Mesothelial cell of epicardium (in vitro differentiated cells): ENCODE measurements at regions not wholly inside any gene's neighbourhood (a gene's known extent, or its start where the extent isn't known, plus 50 kb on each side); places are given as distances from the start of the nearest gene placed in this dataset.
"Not testable (repeated sequence)": the region's sequence is repeated elsewhere in the genome, so short reads cannot be mapped to it uniquely, and the experiment has no call there.

ENCODE experiments used
- DNase-seq, 2 experiments: peaks; one replicate each; pipeline ENCODE4 v3.0.0; 2021; ENCODE audit warnings: low spot score in 2 of 2; ENCODE audit not compliant: unreplicated experiment in 2 of 2
- H3K27ac Mint-ChIP-seq: 2 replicates; pipeline ENCODE4 v1.8.0; 2021; ENCODE audit warnings: mixed read lengths
- H3K27me3 Mint-ChIP-seq: 2 replicates; pipeline ENCODE4 v1.8.0; 2021; ENCODE audit warnings: low read depth, mixed read lengths
- H3K36me3 Mint-ChIP-seq: 2 replicates; pipeline ENCODE4 v1.8.0; 2021; ENCODE audit warnings: mixed read lengths
- H3K4me1 Mint-ChIP-seq: 2 replicates; pipeline ENCODE4 v1.8.0; 2021; ENCODE audit warnings: mixed read lengths
- H3K4me3 Mint-ChIP-seq: 2 replicates; pipeline ENCODE4 v1.8.0; 2021; ENCODE audit warnings: mild to moderate bottlenecking, moderate library complexity, mixed read lengths
- H3K9me3 Mint-ChIP-seq: 2 replicates; pipeline ENCODE4 v1.8.0; 2021; ENCODE audit warnings: mixed read lengths
- CTCF ChIP-seq: fragments of 200-600 bp; sonication (generic); IDR thresholded peaks from one replicate; pipeline ENCODE4 v1.5.0; 2021; ENCODE audit warnings: antibody characterized with exemption; ENCODE audit not compliant: unreplicated experiment

DNA sequence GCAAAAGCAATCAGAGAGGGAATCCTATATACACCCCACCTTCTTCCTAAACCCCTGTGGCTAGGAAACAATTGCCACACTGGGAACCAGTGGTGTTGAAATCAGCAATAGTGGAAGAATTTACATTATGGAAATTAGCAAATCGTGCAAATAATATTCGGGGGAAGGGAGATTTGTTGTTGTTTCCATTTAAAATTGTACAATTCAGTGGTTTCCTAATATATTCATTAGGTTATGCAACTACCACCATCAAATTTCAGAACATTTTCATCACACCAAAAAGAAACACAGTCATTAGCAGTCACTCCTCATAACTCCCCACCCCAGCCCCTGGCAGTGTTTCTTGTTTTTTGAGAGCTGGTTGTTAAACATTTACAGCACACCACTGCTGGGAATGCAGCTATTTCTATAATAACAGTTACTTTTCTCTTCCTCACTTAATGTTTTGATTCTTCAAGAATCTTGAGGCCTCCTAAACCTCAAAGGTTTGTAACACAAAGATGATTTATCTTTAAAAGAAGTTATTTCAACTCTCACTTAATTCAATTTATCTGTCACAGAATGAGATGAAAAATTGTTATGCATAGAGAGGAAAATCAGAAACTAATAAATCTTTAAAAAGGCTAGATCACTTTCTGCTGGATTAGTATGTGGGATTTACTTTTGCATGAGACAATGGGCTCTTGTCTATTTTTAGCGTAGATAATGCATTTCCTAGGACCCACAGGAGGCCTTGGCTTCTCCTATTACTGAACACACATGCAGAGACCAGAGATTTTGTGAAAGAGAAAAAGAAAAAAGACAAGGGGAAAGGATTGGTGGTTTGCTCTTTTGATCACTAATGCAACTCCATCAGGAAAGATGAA, 91.8 kb upstream of the DAPK1 start:
- Mint-ChIP-seq H3K4me1 (peaks cover 45% of the 10 kb centered on the region), H3K27me3 (peaks cover 7% of the 10 kb centered on the region), H3K27ac (peak overlapping the region; percentile 47), H3K9me3 (no peaks in the 10 kb centered on the region), H3K4me3 (no peak overlapping the region), H3K36me3 (no peaks in the 10 kb centered on the region)
- DNase-seq: no peak
- no peak for TF ChIP-seq CTCF

DNA sequence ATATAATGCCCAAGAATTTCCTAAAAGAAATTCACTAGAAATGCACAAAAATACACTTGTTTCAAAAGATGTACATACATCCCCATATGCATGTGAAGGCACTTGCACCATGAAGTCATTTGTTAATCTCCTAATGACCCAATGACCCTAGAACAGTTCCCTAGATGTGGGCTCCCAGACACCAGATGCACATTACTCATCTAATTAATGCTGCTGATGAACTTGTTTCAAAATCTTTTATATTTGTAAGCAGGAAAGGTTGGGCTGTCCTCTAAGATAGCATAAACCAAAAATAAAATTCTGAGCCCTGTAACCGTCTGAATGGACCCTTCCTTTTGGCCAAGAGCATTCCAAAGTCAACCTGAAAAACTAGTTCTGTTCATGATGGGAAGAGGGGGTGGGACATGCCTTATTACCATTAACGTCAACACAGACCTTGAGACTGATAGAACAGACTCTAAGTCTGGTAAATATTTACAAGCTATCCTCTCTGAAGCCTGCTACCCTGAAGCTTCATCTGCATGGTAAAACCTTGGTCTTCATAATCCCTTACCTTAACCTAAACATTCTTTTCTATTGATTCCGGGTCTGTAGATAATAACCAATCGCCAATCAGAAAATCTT, 91.0 kb upstream of the DAPK1 start:
- H3K27me3 Mint-ChIP-seq: peaks cover 14% of the 10 kb centered on the region
- no peak for TF ChIP-seq CTCF
- H3K27ac Mint-ChIP-seq: peak overlapping the region; percentile 47
- peaks cover 49% of the 10 kb centered on the region for H3K4me1 Mint-ChIP-seq
- DNase-seq: no peak
- no peaks in the 10 kb centered on the region for H3K9me3 Mint-ChIP-seq
- no peaks in the 10 kb centered on the region for H3K36me3 Mint-ChIP-seq
- no peak overlapping the region for H3K4me3 Mint-ChIP-seq

- H3K4me1 Mint-ChIP-seq: peaks cover 45% of the 10 kb centered on the region
- not testable (repeated sequence) for DNase-seq, H3K27ac Mint-ChIP-seq, H3K36me3 Mint-ChIP-seq, H3K4me3 Mint-ChIP-seq, H3K9me3 Mint-ChIP-seq
- H3K27me3 Mint-ChIP-seq: peaks cover 41% of the 10 kb centered on the region
These were observed 87.3 kb upstream of the DAPK1 start for GRCh38 chr9:87410047-87411005.

DNA sequence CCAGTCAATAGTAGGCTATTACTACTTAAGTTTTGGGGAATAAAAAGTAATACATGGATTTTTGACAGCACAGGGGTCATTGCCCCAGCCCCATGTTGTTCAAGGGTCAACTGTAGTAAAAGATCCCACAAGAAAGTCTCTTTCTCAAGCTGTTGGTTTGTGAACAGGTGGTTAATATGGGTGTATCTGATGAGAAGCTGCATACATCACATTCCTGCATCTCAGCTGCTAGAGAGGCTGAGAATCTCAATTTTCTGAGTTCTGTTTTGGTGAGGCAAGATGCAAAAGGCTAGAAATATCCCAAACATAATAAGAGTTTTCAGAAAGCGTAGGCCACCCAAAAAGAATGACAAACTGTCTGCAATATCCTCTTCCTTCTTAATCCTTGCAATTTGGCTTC, 76.8 kb upstream of the DAPK1 start:
- no peak for DNase-seq
- no peak overlapping the region for H3K4me3 Mint-ChIP-seq
- H3K4me1 Mint-ChIP-seq: no peaks in the 10 kb centered on the region
- H3K9me3 Mint-ChIP-seq: peaks cover 14% of the 10 kb centered on the region
- TF ChIP-seq CTCF: no peak
- no peak overlapping the region for H3K27ac Mint-ChIP-seq
- H3K27me3 Mint-ChIP-seq: no peaks in the 10 kb centered on the region
- H3K36me3 Mint-ChIP-seq: no peaks in the 10 kb centered on the region

- DNase-seq: no peak
- TF ChIP-seq CTCF: no peak
- Mint-ChIP-seq H3K27ac (no peak overlapping the region), H3K9me3 (peaks cover 18% of the 10 kb centered on the region), H3K4me1 (no peaks in the 10 kb centered on the region), H3K27me3 (no peaks in the 10 kb centered on the region), H3K36me3 (no peaks in the 10 kb centered on the region), H3K4me3 (no peak overlapping the region)
These were observed 75.9 kb upstream of the DAPK1 start for GRCh38 chr9:87421734-87422133.
